SW480 (cell line): ENCODE measurements at regions not wholly inside any gene's neighbourhood (a gene's known extent, or its start where the extent isn't known, plus 50 kb on each side); places are given as distances from the start of the nearest gene placed in this dataset.
"Not testable (repeated sequence)": the region's sequence is repeated elsewhere in the genome, so short reads cannot be mapped to it uniquely, and the experiment has no call there.

Source experiments
- DNase-seq: peaks from one replicate; pipeline ENCODE4 v3.0.0-alpha.2; 2016; ENCODE audit warnings: low spot score

DNA sequence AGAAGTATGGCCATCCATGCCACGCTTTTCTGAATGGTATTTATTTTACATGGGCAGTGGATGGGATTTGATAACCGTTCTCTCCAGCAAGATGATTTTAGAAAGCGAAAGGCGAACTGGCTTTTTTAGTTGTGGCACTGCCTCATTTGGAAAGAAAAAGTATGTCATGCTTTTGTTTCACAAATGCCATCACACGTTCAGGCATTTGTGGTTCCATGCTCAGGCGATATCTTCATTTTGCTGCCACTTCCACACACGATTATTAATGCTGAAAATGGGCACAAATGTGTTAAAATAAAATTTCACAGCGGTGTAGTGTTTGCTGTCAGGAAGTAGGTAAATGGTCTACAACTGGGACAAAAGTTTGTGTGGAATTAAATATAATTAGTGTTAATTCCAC is 328.1 kb downstream of the BCL2L11 start:
- DNase-seq: not testable (repeated sequence)

DNA sequence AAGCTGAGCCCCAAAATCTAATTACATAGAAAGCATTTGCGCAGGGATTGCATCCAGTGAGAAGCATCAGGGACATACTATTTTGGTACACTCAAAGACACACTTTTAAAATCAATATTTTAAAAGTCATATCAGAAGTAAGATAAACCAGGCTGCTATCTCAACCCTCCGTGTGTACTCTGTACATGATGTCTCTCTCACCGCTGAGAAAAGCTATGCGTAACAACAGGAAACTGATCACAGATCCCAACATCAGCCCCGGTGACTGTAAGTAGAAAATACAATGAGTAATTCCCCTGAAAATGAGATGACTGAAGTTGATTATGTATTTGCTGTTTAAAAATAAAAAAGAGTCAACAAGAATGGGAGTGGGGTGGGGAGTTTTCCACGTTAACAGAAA is 329.8 kb downstream of the BCL2L11 start:
- DNase-seq: not testable (repeated sequence)

DNA sequence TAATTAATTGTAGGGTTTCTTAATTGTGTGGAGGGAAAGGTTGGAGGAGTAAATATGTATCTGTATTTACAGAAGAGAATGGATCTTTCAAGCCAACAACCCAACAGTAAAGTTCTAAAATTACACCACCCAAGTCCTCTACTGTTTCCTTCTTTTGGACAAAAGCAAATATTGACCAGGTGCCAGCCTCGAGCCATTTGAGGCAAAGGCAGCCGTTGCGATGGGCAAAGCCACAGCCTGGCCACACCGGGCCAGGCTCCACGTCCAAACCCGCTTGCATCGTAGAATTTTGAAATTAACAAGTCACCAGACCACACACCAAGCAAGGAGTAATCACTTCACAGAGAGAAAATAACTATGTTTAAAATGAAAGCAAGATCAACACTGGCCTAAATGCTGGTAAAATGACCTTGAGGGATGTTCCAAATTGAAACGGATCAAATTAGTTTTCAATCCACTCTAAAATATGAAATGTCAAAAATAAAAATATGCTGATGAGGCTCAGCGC is 331.0 kb downstream of the BCL2L11 start:
- not testable (repeated sequence) for DNase-seq

DNA sequence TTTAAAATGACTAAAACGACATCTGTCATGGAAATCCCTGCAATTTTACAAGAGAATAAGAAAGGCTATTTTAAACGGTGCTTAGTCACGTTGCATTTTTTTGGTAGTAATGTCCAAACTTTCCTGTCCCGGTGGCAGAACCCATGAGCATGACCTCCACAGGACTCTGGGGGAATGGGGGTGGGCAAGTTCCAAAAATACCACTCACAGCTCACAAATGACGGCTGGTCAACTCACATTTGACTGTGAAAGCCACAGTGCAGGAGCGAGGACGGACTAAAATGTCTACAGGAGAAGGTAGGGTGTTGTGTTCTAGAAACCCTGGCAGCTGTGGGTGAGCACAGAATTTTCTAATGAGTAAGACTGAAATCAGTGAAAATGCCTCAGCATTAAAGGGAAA is 331.5 kb downstream of the BCL2L11 start:
- DNase-seq: not testable (repeated sequence)

GRCh38 chr2:111453308-111453707 is 332.6 kb downstream of the BCL2L11 start:
- not testable (repeated sequence) for DNase-seq

- not testable (repeated sequence) for DNase-seq
Observed at GRCh38 chr2:111453816-111454215, 333.1 kb downstream of the BCL2L11 start.

- DNase-seq: peak; percentile 31
Observed at GRCh38 chr2:111454404-111454803, 333.7 kb downstream of the BCL2L11 start.

GRCh38 chr2:111455016-111456015 is 334.6 kb downstream of the BCL2L11 start:
- DNase-seq: not testable (repeated sequence)

DNA sequence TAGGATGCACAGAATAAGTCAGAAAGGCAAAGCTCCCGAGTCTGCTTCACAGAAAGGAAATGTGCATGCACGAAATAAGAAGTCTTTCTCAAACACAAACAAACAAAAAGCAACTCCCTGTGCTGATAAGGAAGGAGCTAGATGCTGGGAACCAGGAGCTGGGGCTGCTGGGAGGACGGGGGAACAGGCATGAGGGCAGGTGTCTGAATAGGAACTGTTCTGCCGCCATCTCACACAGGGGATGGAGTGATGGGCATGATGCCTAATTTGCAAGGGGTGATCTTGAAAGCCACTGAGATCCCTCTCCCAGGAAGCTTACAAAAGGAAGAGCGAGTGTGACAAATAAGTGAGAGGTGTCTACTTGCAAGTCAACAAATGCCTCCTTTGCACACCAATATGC is 336.5 kb downstream of the BCL2L11 start:
- not testable (repeated sequence) for DNase-seq

- not testable (repeated sequence) for DNase-seq
Observed at GRCh38 chr2:111460901-111461300, 340.2 kb downstream of the BCL2L11 start.

- not testable (repeated sequence) for DNase-seq
Observed at GRCh38 chr2:111461831-111462230, 341.1 kb downstream of the BCL2L11 start.

GRCh38 chr2:111462572-111462971 is 341.9 kb downstream of the BCL2L11 start:
- not testable (repeated sequence) for DNase-seq

DNA sequence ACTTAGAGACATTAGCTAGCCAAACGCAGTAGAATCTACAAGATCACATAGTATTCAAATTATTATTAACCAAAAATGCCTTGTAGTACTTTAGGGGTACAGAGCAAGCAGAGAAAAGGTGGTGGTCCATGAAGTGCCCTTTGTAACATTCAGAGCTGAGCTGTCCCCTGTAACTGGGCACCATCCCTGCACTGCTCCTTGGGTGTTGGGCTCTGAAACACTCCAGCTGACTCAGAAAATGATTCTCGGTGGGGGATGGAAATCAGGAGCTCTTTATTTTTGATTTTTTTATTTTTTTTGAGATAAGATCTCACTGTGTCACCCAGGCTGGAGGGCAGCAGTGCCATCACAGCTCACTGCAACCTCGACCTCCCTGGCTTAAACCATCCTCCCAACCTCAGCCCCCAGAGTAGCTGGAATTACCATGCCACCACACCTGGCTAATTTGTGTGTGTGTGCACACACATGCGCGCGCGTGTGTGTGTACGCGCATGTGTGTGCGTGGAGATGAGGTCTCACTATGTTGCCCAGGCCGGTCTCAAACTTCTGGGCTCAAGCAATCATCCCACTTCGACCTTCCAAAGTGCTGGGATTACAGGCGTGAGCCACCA is 342.6 kb downstream of the BCL2L11 start:
- DNase-seq: not testable (repeated sequence)

DNA sequence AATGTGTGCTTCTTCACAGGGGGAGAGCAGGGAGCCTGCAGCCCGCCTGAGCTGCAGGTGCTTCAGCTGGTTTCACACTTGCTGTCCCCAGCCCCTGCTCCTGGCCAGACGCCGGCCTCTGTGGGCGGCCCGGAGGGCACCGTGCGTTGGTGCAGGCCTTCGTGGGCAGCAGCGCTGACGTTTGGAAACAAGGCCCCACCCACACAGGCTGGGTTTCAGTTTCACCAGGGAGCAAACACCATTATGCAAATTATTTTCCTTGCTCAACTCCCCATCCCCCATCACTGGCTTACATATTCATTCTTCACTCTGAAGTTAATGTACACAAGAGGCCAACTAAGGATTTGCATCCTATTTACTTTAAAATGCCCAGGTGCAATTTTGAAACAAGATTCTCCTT is 343.2 kb downstream of the BCL2L11 start:
- not testable (repeated sequence) for DNase-seq

DNA sequence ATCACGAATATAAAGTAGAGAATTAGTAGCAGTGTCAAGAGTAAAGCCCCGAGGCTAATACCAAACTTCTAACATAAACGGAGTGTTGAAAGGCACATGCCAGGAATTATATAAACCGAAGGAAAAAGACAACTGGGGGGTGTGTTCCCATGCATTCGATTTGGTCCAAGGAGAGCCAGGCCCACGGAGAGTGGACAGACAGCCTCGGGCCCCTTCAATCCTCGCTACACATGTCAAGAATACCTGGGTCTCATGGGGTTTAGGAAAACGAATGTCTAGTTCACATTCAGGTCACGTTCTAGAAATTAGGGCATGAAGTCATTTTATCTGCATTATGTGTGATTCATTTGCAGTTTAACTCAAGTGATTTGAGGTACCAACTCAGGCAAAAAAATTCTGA is 343.7 kb downstream of the BCL2L11 start:
- DNase-seq: not testable (repeated sequence)

DNA sequence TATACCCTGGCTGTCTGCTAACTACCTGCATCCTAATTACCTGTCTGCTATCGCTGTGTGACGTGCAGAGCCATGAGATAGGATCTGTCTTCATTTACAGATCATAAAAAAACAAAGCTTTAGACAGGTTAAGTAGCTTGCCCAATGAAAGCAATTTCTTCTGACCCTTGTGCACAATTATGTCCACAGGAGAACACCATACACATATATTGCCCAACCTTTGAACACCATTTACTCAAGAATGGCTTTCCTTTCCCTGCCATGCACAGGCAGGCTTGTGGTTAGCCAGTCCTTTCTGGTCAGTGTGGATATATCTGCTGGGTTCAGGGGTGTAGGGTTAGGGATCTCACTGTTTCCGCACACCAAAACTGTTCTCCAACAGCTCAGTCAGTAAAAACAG is 344.8 kb downstream of the BCL2L11 start:
- DNase-seq: not testable (repeated sequence)

DNA sequence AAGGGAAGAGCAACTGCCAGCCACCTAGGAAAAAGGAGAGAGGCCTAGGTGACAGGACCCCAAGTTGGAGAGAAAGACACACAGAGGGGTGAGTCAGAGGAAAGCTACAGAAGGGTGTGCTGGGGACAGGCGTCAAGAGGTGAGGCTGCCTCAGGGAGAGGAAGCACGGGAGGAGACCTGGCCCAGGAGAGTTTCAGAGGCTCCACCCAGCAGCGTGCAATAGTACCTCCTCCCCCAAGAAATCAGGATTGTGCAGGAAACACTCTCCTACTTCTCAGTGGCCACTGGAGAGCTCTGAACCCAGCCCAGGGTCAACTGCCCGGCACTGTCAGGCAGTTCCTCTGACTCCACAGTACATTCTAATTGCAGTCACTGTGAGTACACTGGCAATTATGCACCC is 346.0 kb downstream of the BCL2L11 start:
- peak; percentile 25 for DNase-seq

DNA sequence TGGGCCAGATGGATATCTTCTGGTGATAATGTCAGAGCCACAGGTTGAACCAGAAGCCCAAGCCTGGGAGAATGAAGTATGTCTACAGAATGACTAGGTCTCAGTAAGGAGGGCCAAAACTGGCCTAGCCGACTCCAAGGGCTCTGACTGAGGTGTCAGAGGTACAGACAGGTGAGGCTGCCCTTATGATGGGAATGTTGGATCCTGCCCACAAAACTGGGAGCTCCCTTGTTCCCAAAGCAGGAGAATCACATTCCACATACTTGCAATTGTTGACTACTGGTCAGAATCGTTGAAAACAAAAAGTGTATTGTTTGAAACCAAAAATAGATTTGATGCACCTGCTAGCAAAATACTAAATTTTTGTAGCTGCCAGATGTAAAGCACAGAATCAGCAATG is 350.2 kb downstream of the BCL2L11 start:
- not testable (repeated sequence) for DNase-seq

DNA sequence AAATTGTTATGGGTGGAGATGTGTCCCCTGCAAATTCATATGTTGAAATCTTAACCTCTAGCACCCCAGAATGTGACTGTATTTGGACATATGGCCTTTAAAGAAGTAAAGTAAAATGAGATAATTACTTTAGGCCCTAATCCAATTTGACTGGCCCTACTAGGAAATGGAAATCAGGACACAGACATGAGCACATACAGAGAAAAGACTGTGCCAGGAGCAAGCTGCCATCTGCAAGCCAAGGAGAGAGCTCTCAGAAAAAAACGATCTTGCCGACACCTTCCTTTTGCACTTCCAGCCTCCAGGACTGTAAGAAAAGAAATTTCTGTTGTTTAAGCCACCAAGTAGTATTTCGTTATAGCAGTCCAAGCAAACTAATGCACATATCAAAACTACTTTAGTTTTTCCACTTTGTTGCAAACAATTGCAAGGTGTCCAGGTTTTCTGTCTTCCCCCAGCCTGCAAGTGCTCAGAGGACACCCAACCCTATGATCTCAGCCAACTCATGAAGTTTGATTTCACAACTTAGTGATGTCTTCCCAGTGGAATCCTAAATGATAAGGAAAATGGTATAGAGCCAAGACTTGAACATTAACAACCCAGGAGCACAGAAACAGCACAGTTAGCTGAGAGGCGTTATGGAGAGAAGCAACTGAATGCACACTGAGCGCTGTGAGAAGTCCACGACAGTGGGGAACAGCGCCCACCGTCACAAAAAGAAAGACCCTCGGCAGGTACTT is 351.2 kb downstream of the BCL2L11 start:
- DNase-seq: not testable (repeated sequence)

DNA sequence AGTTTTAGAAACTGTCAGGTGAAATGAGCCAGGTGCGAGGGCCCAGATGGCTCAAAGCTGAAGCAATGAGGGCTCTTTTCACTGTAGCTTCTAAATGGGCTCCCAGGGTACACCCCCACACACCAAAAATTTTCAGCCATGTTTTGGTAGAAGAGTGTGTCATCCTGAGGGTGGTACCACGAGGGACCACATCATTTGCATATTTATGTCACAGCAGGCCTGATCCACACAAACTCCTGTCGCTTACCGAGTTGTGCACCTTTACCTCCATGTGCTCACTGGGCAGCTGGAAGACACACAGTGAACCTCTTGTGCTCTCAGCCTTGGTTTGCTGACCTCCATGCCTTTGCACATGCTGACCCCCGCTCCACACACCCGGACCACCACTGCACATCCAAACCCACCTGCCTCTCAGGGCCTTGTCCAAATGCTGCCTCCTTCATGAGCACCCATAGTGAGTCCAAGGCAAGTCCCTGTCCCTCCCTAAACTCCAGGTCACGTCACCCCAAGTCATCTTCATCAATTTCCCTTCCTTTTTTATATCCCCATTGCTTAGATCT is 352.2 kb downstream of the BCL2L11 start:
- DNase-seq: not testable (repeated sequence)

DNA sequence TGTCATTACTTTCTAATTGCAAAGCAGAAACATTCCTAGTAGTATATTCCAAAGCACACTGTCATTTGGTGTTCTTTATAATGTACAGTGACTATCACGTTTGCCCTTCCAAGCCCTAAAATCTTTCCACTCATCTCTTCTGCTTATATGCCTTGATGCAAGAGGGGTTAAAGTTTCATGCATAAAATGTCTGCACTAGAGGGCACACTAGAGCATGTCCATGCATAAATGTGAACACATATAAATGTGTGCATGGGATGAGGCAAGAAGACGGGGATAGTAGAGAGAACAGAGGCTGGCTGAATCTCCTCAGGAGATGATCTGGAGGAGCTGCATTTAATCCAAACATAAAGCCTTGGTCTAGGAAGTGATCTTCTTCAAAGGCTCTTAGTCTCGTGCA is 352.8 kb downstream of the BCL2L11 start:
- DNase-seq: not testable (repeated sequence)
